ENCODE measurements at regions not wholly inside any gene's neighbourhood (a gene's known extent, or its start where the extent isn't known, plus 50 kb on each side); places are given as distances from the start of the nearest gene placed in this dataset.

GRCh38 chr10:117673230-117674010 lies 130.9 kb downstream of the EMX2 start:
- no peak for ATAC-seq

GRCh38 chr10:117674201-117674600 lies 131.7 kb downstream of the EMX2 start:
- ATAC-seq, result no peak

DNA sequence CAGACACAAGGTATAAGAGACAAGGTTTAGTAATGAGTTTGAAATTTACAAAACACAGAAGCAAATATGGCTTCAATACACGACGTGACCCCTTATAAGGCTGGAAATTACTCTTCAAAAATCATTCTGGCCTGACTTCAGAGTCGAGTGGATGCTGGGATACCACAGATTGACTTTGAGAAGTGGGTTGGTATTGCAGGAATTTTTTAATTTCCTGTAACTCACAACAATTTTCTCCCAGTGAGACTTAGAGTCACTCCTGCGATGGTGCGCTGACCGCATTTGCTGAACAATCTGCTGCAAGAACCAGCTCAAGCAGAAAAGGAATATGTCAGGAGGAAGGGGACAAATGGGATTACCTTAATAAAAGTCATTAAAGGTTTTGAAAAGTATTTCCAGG lies 132.1 kb downstream of the EMX2 start:
- ATAC-seq, result no peak

- no peak for ATAC-seq
These were observed 133.0 kb downstream of the EMX2 start for GRCh38 chr10:117675514-117676055.

- ATAC-seq, result peak; percentile 79
These were observed 134.7 kb downstream of the EMX2 start for GRCh38 chr10:117677239-117677638.

- ATAC-seq, result no peak
These were observed 135.4 kb downstream of the EMX2 start for GRCh38 chr10:117677890-117678500.

- no peak for ATAC-seq
These were observed 138.1 kb downstream of the EMX2 start for GRCh38 chr10:117680601-117681000.

DNA sequence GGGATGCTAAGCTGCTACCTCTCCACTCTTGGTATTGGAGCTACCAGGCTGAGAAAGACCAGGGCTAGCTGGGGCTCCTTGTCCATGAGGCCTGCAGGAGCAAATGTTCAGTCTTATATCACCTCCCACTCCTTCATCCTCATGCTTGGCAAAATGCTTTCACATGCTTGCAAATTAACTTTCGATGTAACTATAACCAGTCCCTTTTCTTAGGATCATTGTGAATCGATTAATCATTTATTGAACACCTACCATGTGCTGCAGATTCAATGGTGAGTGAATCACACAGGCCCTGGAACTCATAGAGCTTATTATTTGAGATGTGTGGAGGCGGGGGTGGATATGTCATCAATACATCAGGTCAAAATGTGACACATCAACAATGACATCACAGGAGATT lies 138.6 kb downstream of the EMX2 start:
- no peak for ATAC-seq

- ATAC-seq, result no peak
These were observed 141.6 kb downstream of the EMX2 start for GRCh38 chr10:117684046-117684610.

DNA sequence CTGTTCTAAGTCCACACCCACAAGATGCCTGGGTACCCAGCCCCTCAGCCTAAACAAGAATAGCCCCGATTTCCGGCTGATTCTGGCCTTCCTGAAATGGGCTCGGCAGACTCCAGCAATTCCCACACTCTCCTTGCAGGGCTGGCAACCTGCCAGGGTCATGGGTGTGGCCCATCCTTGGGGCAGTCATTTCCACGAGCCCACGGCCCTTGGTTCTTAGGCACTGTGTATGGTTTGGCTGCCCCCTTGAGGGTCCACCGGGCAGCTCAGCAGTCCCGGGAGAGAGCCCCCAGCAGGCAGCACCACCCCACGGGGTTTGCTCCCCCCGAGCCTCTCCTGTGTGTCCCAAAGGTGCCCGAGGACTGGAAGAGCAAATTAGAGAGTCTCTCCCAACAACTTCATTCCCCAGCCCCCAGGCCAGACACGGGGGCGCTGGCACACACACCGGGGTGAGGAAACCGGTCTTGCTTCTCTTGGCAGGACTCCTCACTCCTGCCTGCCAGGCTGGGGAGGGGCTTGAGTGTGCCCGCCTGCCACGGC lies 142.2 kb downstream of the EMX2 start:
- peak; percentile 47 for ATAC-seq

DNA sequence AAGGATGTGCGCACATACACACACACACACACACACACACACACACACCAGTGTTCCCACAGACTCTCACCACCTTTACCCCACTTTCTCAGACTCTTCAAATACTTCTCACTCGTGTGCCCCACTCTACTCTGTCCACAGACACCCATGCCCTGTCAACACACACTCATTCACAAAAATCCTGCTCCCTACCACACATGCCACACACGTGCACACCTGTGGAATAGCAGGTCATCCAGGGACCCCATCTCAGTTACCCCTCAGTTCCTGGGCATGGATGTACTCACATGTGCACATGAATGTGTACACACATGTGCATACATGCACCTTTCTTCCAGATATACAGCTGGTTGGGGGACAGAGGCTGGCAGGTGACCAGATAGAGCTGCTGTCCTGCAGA lies 142.9 kb downstream of the EMX2 start:
- no peak for ATAC-seq

GRCh38 chr10:117686606-117687005 lies 144.1 kb downstream of the EMX2 start:
- ATAC-seq, result no peak

- no peak for ATAC-seq
These were observed 145.8 kb downstream of the EMX2 start for GRCh38 chr10:117688358-117688757.

DNA sequence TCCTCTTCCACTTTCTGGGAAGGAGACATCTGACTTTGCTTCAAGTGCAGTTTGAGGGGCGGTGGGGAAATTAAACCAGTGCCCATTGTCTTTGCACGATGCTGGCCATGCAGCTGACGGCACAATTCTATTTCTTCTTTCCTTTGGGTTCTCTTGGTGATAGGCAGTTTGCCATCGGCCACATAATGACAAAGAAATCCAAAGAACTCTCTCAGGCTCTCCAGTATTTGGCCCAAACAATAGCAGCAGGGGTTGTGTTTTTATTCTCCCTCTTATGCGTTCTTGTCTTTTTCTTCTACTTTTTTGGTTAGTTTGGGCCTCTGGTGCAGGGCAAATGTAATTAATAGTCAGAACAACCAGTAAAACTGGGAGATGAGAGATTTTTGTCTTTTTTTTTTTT lies 147.0 kb downstream of the EMX2 start:
- no peak for ATAC-seq

DNA sequence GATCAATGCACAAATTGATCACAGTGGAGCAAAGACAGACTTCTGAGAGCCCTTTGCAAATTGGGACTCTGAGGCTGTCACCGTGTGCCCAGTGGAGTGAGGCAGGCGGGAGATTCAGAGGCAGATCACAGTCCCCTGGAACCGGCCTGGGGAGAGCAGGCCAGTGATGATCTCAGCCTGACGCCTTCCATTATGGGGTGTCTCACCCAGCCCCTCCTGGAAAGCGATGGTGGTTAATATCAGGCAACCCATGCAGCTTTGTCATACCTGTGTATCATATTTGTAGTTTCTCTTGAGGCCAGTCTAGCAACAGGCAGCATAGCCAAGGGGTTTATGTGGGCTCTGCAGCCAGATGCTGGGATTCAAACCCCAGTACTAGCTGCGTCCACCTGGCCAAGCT lies 147.8 kb downstream of the EMX2 start:
- no peak for ATAC-seq

DNA sequence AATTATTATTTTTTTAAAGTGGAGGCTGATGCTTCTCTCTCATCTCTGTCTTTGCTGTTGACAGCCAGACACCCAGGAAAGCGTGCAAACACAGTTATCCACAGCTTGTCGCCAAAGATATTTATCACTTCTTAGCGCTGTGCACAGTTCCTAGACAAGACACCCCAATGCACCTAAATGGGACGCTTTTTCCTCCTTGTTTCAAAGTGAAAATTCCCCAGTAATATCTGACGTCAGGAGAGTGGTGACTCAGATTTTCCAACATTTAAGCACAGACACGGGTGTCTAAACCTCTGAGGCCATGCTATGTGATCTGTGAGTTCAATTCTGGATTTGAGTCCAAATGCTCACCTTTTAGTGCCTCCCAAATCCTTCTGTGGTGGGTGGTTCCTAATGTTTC lies 151.6 kb downstream of the EMX2 start:
- ATAC-seq, result no peak

- no peak for ATAC-seq
These were observed 154.9 kb downstream of the EMX2 start for GRCh38 chr10:117697402-117697801.

- no peak for ATAC-seq
These were observed 156.3 kb downstream of the EMX2 start for GRCh38 chr10:117698809-117699208.

GRCh38 chr10:117699436-117700075 lies 157.0 kb downstream of the EMX2 start:
- ATAC-seq, result no peak

- ATAC-seq, result peak; percentile 26
These were observed 167.7 kb downstream of the EMX2 start for GRCh38 chr10:117710181-117710798.

DNA sequence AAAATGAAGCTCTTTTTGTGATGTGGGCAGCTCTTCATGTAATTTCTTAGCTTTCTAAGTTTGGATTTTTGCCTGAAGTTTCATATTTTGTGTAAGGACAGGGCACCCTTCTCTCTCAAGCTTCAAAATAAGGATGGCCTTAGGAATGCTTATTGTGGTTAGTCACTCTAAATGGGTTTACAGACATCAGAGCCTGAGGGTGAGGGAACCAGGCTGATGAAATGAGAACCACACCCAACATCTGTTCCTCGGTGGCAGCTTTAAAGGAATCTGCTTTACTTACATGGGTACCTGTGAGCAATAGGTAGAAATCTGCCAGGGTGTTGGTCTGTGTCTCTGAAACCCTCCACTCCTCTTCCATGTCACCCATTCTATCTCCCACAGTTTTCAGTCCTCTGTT lies 174.3 kb downstream of the EMX2 start:
- no peak for ATAC-seq
